SJSA1 (cell line): ENCODE measurements at regions not wholly inside any gene's neighbourhood (a gene's known extent, or its start where the extent isn't known, plus 50 kb on each side); places are given as distances from the start of the nearest gene placed in this dataset.

Experiments used
- DNase-seq, 2 experiments: peaks; one replicate each; pipeline ENCODE4 v3.0.0-alpha.2; 2015 to 2020; ENCODE audit warnings: low spot score in 2 of 2, low read depth in 1 of 2
- H3K27ac ChIP-seq: fragments of 250-450 bp; sonication (Bioruptor Pico); 2 replicates; pipeline ENCODE4 v1.5.1; 2020; ENCODE audit warnings: mild to moderate bottlenecking, moderate library complexity
- H3K27me3 ChIP-seq: fragments of 250-450 bp; sonication (Bioruptor Pico); replicated peaks from 2 replicates; pipeline ENCODE4 v1.5.1; 2020; ENCODE audit warnings: mild to moderate bottlenecking, moderate library complexity
- H3K36me3 ChIP-seq: fragments of 250-450 bp; sonication (Bioruptor Pico); 2 replicates; pipeline ENCODE4 v1.5.1; 2020; ENCODE audit warnings: mild to moderate bottlenecking
- H3K4me1 ChIP-seq: fragments of 250-450 bp; sonication (Bioruptor Pico); replicated peaks from 2 replicates; pipeline ENCODE4 v1.6.1; 2021; ENCODE audit warnings: mild to moderate bottlenecking
- H3K4me3 ChIP-seq: fragments of 250-450 bp; sonication (Bioruptor Pico); 2 replicates; pipeline ENCODE4 v1.5.1; 2020; ENCODE audit warnings: mild to moderate bottlenecking
- H3K9me3 ChIP-seq: fragments of 250-450 bp; sonication (Bioruptor Pico); replicated peaks from 2 replicates; pipeline ENCODE4 v1.5.1; 2020; ENCODE audit warnings: mild to moderate bottlenecking

- no peak for DNase-seq
- no peaks in the 10 kb centered on the region for H3K27me3 ChIP-seq
These were observed 143.9 kb upstream of the DIO3 start for GRCh38 chr14:101417434-101417833.

GRCh38 chr14:101418601-101419000 lies 142.7 kb upstream of the DIO3 start:
- Histone ChIP-seq H3K27me3 (no peaks in the 10 kb centered on the region), H3K36me3 (no peaks in the 10 kb centered on the region), H3K4me1 (no peaks in the 10 kb centered on the region), H3K4me3 (no peak overlapping the region), H3K27ac (no peak overlapping the region), H3K9me3 (no peaks in the 10 kb centered on the region)
- no peak for DNase-seq

More at GRCh38 chr14:101417434-101417833, 143.9 kb upstream of the DIO3 start:
- H3K27ac ChIP-seq, result no peak overlapping the region
- H3K9me3 ChIP-seq, result no peaks in the 10 kb centered on the region
- H3K4me3 ChIP-seq, result no peak overlapping the region
- no peaks in the 10 kb centered on the region for H3K4me1 ChIP-seq
- no peaks in the 10 kb centered on the region for H3K36me3 ChIP-seq

GRCh38 chr14:101426466-101426865 lies 134.8 kb upstream of the DIO3 start:
- no peak overlapping the region for H3K27ac ChIP-seq
- no peak for DNase-seq
- H3K27me3 ChIP-seq, result no peaks in the 10 kb centered on the region
- H3K9me3 ChIP-seq, result no peaks in the 10 kb centered on the region
- H3K4me1 ChIP-seq, result no peaks in the 10 kb centered on the region
- no peaks in the 10 kb centered on the region for H3K36me3 ChIP-seq
- H3K4me3 ChIP-seq, result no peak overlapping the region

GRCh38 chr14:101428409-101428808 lies 132.9 kb upstream of the DIO3 start:
- no peak overlapping the region for H3K4me3 ChIP-seq
- no peak for DNase-seq
- no peaks in the 10 kb centered on the region for H3K27me3 ChIP-seq
- H3K27ac ChIP-seq, result no peak overlapping the region
- H3K4me1 ChIP-seq, result no peaks in the 10 kb centered on the region
- no peaks in the 10 kb centered on the region for H3K9me3 ChIP-seq
- H3K36me3 ChIP-seq, result no peaks in the 10 kb centered on the region

- no peaks in the 10 kb centered on the region for H3K36me3 ChIP-seq
- no peaks in the 10 kb centered on the region for H3K9me3 ChIP-seq
- H3K4me1 ChIP-seq, result peaks cover 1% of the 10 kb centered on the region; the same call in 1 of the 2 replicates
- DNase-seq, result no peak
- H3K27me3 ChIP-seq, result no peaks in the 10 kb centered on the region
- no peak overlapping the region for H3K4me3 ChIP-seq
- H3K27ac ChIP-seq, result no peak overlapping the region
These were observed 125.7 kb upstream of the DIO3 start for GRCh38 chr14:101435546-101435945.

- H3K27ac ChIP-seq, result no peak overlapping the region
- H3K9me3 ChIP-seq, result no peaks in the 10 kb centered on the region
- no peaks in the 10 kb centered on the region for H3K27me3 ChIP-seq
- H3K36me3 ChIP-seq, result no peaks in the 10 kb centered on the region
- H3K4me3 ChIP-seq, result no peak overlapping the region
- peaks cover 4% of the 10 kb centered on the region; the same call in 1 of the 2 replicates for H3K4me1 ChIP-seq
- peak in 1 of 2 experiments; percentile 13 for DNase-seq
These were observed 122.3 kb upstream of the DIO3 start for GRCh38 chr14:101439023-101439422.

- peaks cover 4% of the 10 kb centered on the region; the same call in 1 of the 2 replicates for H3K4me1 ChIP-seq
- no peaks in the 10 kb centered on the region for H3K9me3 ChIP-seq
- H3K4me3 ChIP-seq, result no peak overlapping the region
- H3K27me3 ChIP-seq, result no peaks in the 10 kb centered on the region
- no peaks in the 10 kb centered on the region for H3K36me3 ChIP-seq
- H3K27ac ChIP-seq, result no peak overlapping the region
- no peak for DNase-seq
These were observed 120.8 kb upstream of the DIO3 start for GRCh38 chr14:101440496-101440895.

GRCh38 chr14:101441710-101442109 lies 119.6 kb upstream of the DIO3 start:
- Histone ChIP-seq H3K9me3 (no peaks in the 10 kb centered on the region), H3K27me3 (no peaks in the 10 kb centered on the region), H3K4me3 (no peak overlapping the region), H3K36me3 (no peaks in the 10 kb centered on the region), H3K4me1 (peaks cover 4% of the 10 kb centered on the region; the same call in 1 of the 2 replicates), H3K27ac (no peak overlapping the region)
- DNase-seq, result no peak

- H3K27me3 ChIP-seq, result no peaks in the 10 kb centered on the region
- no peak overlapping the region for H3K4me3 ChIP-seq
- H3K36me3 ChIP-seq, result no peaks in the 10 kb centered on the region
- no peak overlapping the region for H3K27ac ChIP-seq
- H3K9me3 ChIP-seq, result no peaks in the 10 kb centered on the region
- peak in 1 of 2 experiments; percentile 11 for DNase-seq
- peaks cover 4% of the 10 kb centered on the region; the same call in 1 of the 2 replicates for H3K4me1 ChIP-seq
These were observed 118.8 kb upstream of the DIO3 start for GRCh38 chr14:101442451-101442850.

GRCh38 chr14:101444116-101444515 lies 117.2 kb upstream of the DIO3 start:
- H3K9me3 ChIP-seq, result no peaks in the 10 kb centered on the region
- H3K27ac ChIP-seq, result no peak overlapping the region
- no peaks in the 10 kb centered on the region for H3K36me3 ChIP-seq
- H3K4me3 ChIP-seq, result no peak overlapping the region
- peaks cover 4% of the 10 kb centered on the region; the same call in 1 of the 2 replicates for H3K4me1 ChIP-seq
- no peak for DNase-seq
- no peaks in the 10 kb centered on the region for H3K27me3 ChIP-seq

GRCh38 chr14:101445278-101445677 lies 116.0 kb upstream of the DIO3 start:
- no peak for DNase-seq
- no peaks in the 10 kb centered on the region for H3K36me3 ChIP-seq
- H3K4me1 ChIP-seq, result peaks cover 4% of the 10 kb centered on the region; the same call in 1 of the 2 replicates
- H3K9me3 ChIP-seq, result no peaks in the 10 kb centered on the region
- H3K4me3 ChIP-seq, result no peak overlapping the region
- no peak overlapping the region for H3K27ac ChIP-seq
- no peaks in the 10 kb centered on the region for H3K27me3 ChIP-seq

- H3K9me3 ChIP-seq, result no peaks in the 10 kb centered on the region
- no peaks in the 10 kb centered on the region for H3K36me3 ChIP-seq
- H3K27me3 ChIP-seq, result no peaks in the 10 kb centered on the region
- H3K4me3 ChIP-seq, result no peak overlapping the region
- no peak overlapping the region for H3K27ac ChIP-seq
- no peak for DNase-seq
- no peaks in the 10 kb centered on the region for H3K4me1 ChIP-seq
These were observed 114.8 kb upstream of the DIO3 start for GRCh38 chr14:101446387-101446969.

GRCh38 chr14:101449114-101449513 lies 112.2 kb upstream of the DIO3 start:
- no peak overlapping the region for H3K27ac ChIP-seq
- DNase-seq, result no peak
- no peaks in the 10 kb centered on the region for H3K9me3 ChIP-seq
- peaks cover 5% of the 10 kb centered on the region for H3K4me1 ChIP-seq
- no peaks in the 10 kb centered on the region for H3K27me3 ChIP-seq
- no peak overlapping the region for H3K4me3 ChIP-seq
- H3K36me3 ChIP-seq, result no peaks in the 10 kb centered on the region

GRCh38 chr14:101451166-101451565 lies 110.1 kb upstream of the DIO3 start:
- no peaks in the 10 kb centered on the region for H3K9me3 ChIP-seq
- H3K4me1 ChIP-seq, result peaks cover 16% of the 10 kb centered on the region
- no peaks in the 10 kb centered on the region for H3K36me3 ChIP-seq
- no peaks in the 10 kb centered on the region for H3K27me3 ChIP-seq
- H3K27ac ChIP-seq, result no peak overlapping the region
- H3K4me3 ChIP-seq, result no peak overlapping the region
- no peak for DNase-seq

GRCh38 chr14:101453225-101453624 lies 108.1 kb upstream of the DIO3 start:
- no peak for DNase-seq
- peaks cover 16% of the 10 kb centered on the region for H3K4me1 ChIP-seq
- H3K9me3 ChIP-seq, result no peaks in the 10 kb centered on the region; the same call in 1 of the 2 replicates
- H3K27me3 ChIP-seq, result no peaks in the 10 kb centered on the region
- no peak overlapping the region for H3K4me3 ChIP-seq
- H3K36me3 ChIP-seq, result no peaks in the 10 kb centered on the region
- H3K27ac ChIP-seq, result no peak overlapping the region
